IMR-90 (cell line): ENCODE measurements at regions not wholly inside any gene's neighbourhood (a gene's known extent, or its start where the extent isn't known, plus 50 kb on each side); places are given as distances from the start of the nearest gene placed in this dataset.

Source experiments
- ATAC-seq: fragments of 200-7000 bp; cut with Tn5 transposase; 2 replicates; pipeline ENCODE4 v1.9.1; 2020; ENCODE audit warnings: low read depth, mild to moderate bottlenecking, moderate library complexity
- BruUV-seq: library from RNA; stranded (reverse); fragments of 400-500 nt; replicated peaks from 2 replicates; lab custom pipeline; 2021; lab: Mats Ljungman, UMichigan
- CTCF ChIA-PET: fragments of 300-600 bp; formaldehyde crosslinking; extraction: SDS; loops from one replicate; lab custom pipeline; 2021; ENCODE audit warnings: antibody characterized with exemption; lab: Yijun Ruan, JAX
- POLR2A ChIA-PET: fragments of 300-600 bp; sonication (Branson Sonifier 250); formaldehyde crosslinking; loops from one replicate; lab custom pipeline; 2022; ENCODE audit warnings: antibody characterized with exemption; ENCODE audit not compliant: unreplicated experiment; lab: Charles Lee
- DNase-seq: peaks from one replicate; pipeline ENCODE4 v3.0.0; 2013
- H2AFZ ChIP-seq: replicated peaks from 2 replicates; pipeline ENCODE3; 2013; ENCODE audit warnings: low read length, mild to moderate bottlenecking; ENCODE audit not compliant: poor library complexity
- H2AK5ac ChIP-seq: 2 replicates; pipeline ENCODE4 v1.6.1; 2013; ENCODE audit warnings: low read depth, low read length, inconsistent platforms
- H2AK9ac ChIP-seq: replicated peaks from 2 replicates; pipeline ENCODE3; 2013; ENCODE audit warnings: mild to moderate bottlenecking, low read depth, low read length, moderate library complexity; ENCODE audit not compliant: poor library complexity
- H2BK120ac ChIP-seq: 2 replicates; pipeline ENCODE4 v1.6.1; 2013; ENCODE audit warnings: low read depth, low read length, inconsistent platforms
- H2BK15ac ChIP-seq: 3 replicates; pipeline ENCODE4 v1.6.1; 2013; ENCODE audit warnings: low read depth, low read length, inconsistent platforms
- H2BK20ac ChIP-seq: 2 replicates; pipeline ENCODE4 v1.6.1; 2013; ENCODE audit warnings: low read depth, mild to moderate bottlenecking, inconsistent platforms, low read length, moderate library complexity
- H2BK5ac ChIP-seq: 2 replicates; pipeline ENCODE4 v1.6.1; 2013; ENCODE audit warnings: mild to moderate bottlenecking, low read depth, low read length, inconsistent platforms; ENCODE audit not compliant: poor library complexity, severe bottlenecking
- H3K14ac ChIP-seq: replicated peaks from 2 replicates; pipeline ENCODE4 v1.6.1; 2013; ENCODE audit warnings: low read depth, low read length, inconsistent platforms
- H3K18ac ChIP-seq: 2 replicates; pipeline ENCODE4 v1.6.1; 2013; ENCODE audit warnings: low read depth, low read length, control low read depth
- H3K23ac ChIP-seq: 2 replicates; pipeline ENCODE4 v1.6.1; 2013; ENCODE audit warnings: low read depth, low read length, inconsistent platforms
- H3K27ac ChIP-seq: 2 replicates; pipeline ENCODE4 v1.5.1; 2013; ENCODE audit warnings: mild to moderate bottlenecking, control low read depth, low read length; ENCODE audit not compliant: insufficient read depth
- H3K27me3 ChIP-seq: 2 replicates; pipeline ENCODE4 v1.6.1; 2013; ENCODE audit warnings: low read length; ENCODE audit not compliant: control insufficient read depth, insufficient read depth
- H3K36me3 ChIP-seq: 2 replicates; pipeline ENCODE4 v1.6.1; 2013; ENCODE audit warnings: low read length, mixed read lengths; ENCODE audit not compliant: control insufficient read depth, insufficient read depth
- H3K4ac ChIP-seq: 2 replicates; pipeline ENCODE4 v1.6.1; 2013; ENCODE audit warnings: low read depth, low read length, inconsistent platforms
- H3K4me1 ChIP-seq: 2 replicates; pipeline ENCODE4 v1.6.1; 2013; ENCODE audit warnings: low read length, mixed read lengths; ENCODE audit not compliant: control insufficient read depth, insufficient read depth
- H3K4me2 ChIP-seq: 2 replicates; pipeline ENCODE4 v1.6.1; 2013; ENCODE audit warnings: low read depth, mild to moderate bottlenecking, control low read depth, low read length, moderate library complexity
- H3K4me3 ChIP-seq: 2 replicates; pipeline ENCODE4 v1.5.1; 2013; ENCODE audit warnings: low read depth, mild to moderate bottlenecking, control low read depth, low read length, moderate library complexity; ENCODE audit not compliant: insufficient read depth
- H3K56ac ChIP-seq: 2 replicates; pipeline ENCODE4 v1.6.1; 2013; ENCODE audit warnings: low read length, inconsistent platforms; ENCODE audit not compliant: insufficient read depth; ENCODE audit errors: extremely low read depth
- H3K79me1 ChIP-seq, 2 experiments: 2 replicates each; pipeline ENCODE4 v1.6.1; 2013; ENCODE audit warnings: low read length in 2 of 2, inconsistent platforms in 1 of 2, low read depth in 1 of 2
- H3K9ac ChIP-seq: 2 replicates; pipeline ENCODE4 v1.6.1; 2013; ENCODE audit warnings: low read depth, low read length, control low read depth
- H3K9me1 ChIP-seq: 2 replicates; pipeline ENCODE4 v1.6.1; 2013; ENCODE audit warnings: low read length, inconsistent platforms; ENCODE audit not compliant: insufficient read depth
- H3K9me3 ChIP-seq: 2 replicates; pipeline ENCODE4 v1.6.1; 2013; ENCODE audit warnings: low read length; ENCODE audit not compliant: control insufficient read depth, insufficient read depth
- H4K20me1 ChIP-seq: 2 replicates; pipeline ENCODE4 v1.6.1; 2013; ENCODE audit warnings: low read length, inconsistent platforms; ENCODE audit not compliant: insufficient read depth
- H4K5ac ChIP-seq: 2 replicates; pipeline ENCODE4 v1.6.1; 2013; ENCODE audit warnings: mild to moderate bottlenecking, low read depth, low read length, control low read depth
- H4K8ac ChIP-seq, 2 experiments: 2 replicates each; pipeline ENCODE4 v1.6.1; 2013; ENCODE audit warnings: low read depth in 2 of 2, low read length in 2 of 2, control low read depth in 1 of 2, inconsistent platforms in 1 of 2
- H4K91ac ChIP-seq: 2 replicates; pipeline ENCODE4 v1.6.1; 2013; ENCODE audit warnings: low read depth, low read length, inconsistent platforms; ENCODE audit not compliant: insufficient read depth
- BHLHE40 ChIP-seq: fragments of 150-350 bp; IDR thresholded peaks from 2 replicates; pipeline ENCODE4 v1.6.1; 2016; ENCODE audit warnings: mild to moderate bottlenecking, low read depth, low read length
- CEBPB ChIP-seq: IDR thresholded peaks from 2 replicates; pipeline ENCODE4 v1.6.1; 2012; ENCODE audit warnings: low read depth, low read length, improper control_type of control experiment
- CHD1 ChIP-seq: IDR thresholded peaks from 2 replicates; pipeline ENCODE4 v1.6.1; 2012; ENCODE audit warnings: low read depth, low read length, improper control_type of control experiment
- CTCF ChIP-seq: conservative IDR thresholded peaks from 2 replicates; pipeline ENCODE4 v1.5.1; 2012; ENCODE audit warnings: mild to moderate bottlenecking, low read depth, low read length, improper control_type of control experiment
- ELK1 ChIP-seq: fragments of 150-350 bp; IDR thresholded peaks from 2 replicates; pipeline ENCODE4 v1.6.1; 2016; ENCODE audit warnings: low read depth, mild to moderate bottlenecking, low read length, moderate library complexity, borderline replicate concordance
- FOS ChIP-seq: fragments of 150-350 bp; IDR thresholded peaks from 2 replicates; pipeline ENCODE4 v1.6.1; 2016; ENCODE audit warnings: low read depth, low read length
- MAFK ChIP-seq: IDR thresholded peaks from 2 replicates; pipeline ENCODE4 v1.6.1; 2012; ENCODE audit warnings: low read depth, low read length, improper control_type of control experiment
- MXI1 ChIP-seq: IDR thresholded peaks from 2 replicates; pipeline ENCODE4 v1.6.1; 2012; ENCODE audit warnings: low read depth, mild to moderate bottlenecking, low read length, moderate library complexity, borderline replicate concordance
- NFE2L2 ChIP-seq: fragments of 150-350 bp; IDR thresholded peaks from 2 replicates; pipeline ENCODE4 v1.6.1; 2016; ENCODE audit warnings: low read depth, mild to moderate bottlenecking, low read length
- RAD21 ChIP-seq: IDR thresholded peaks from 2 replicates; pipeline ENCODE4 v1.6.1; 2012; ENCODE audit warnings: low read length, improper control_type of control experiment
- USF2 ChIP-seq: fragments of 150-350 bp; IDR thresholded peaks from 2 replicates; pipeline ENCODE4 v1.6.1; 2017; ENCODE audit warnings: mild to moderate bottlenecking, antibody characterized with exemption, low read length, low read depth
- WGBS, 2 experiments: methylation state at CpG; one replicate each; pipeline versions ENCODE4 v1.1.5 to v1.1.7; 2013; ENCODE audit warnings: missing lambda C conversion rate in 2 of 2; ENCODE audit not compliant: insufficient read length in 1 of 2; ENCODE audit errors: extremely low coverage in 2 of 2; 5-methylcytosine and 5-hydroxymethylcytosine counted together
- dilution Hi-C: fragments of 300-500 bp; cut with HindIII; formaldehyde crosslinking; loops from one replicate; pipeline ENCODE4 v1.14.3; 2018; ENCODE audit warnings: low sequenced_read_pairs; ENCODE audit not compliant: unreplicated experiment
- in situ Hi-C: fragments of 300-500 bp; cut with MboI; formaldehyde crosslinking; loops from 3 replicates; pipeline ENCODE4 v1.14.3; 2019; ENCODE audit warnings: low sequenced_read_pairs, inconsistent platforms, mixed read lengths
- intact Hi-C: fragments of 100-400 bp; cut with micrococcal nuclease; formaldehyde crosslinking; loops from 2 replicates; pipeline ENCODE4 v1.10.0; 2022

- TF ChIP-seq CHD1, result no peak
Observed at GRCh38 chr16:87076950-87077749, 240.0 kb downstream of the C16orf95 start (continued).

- Histone ChIP-seq H3K9ac (no peak overlapping the region), H4K91ac (no peak overlapping the region), H4K20me1 (no peaks in the 10 kb centered on the region), H3K27me3 (peaks cover 11% of the 10 kb centered on the region), H3K23ac (no peak overlapping the region), H3K56ac (no peak overlapping the region), H2AFZ (no peak overlapping the region), H3K18ac (no peak overlapping the region), H2BK5ac (no peak overlapping the region), H2AK5ac (no peak overlapping the region), H2BK120ac (no peak overlapping the region), H3K9me3 (peaks cover 17% of the 10 kb centered on the region), H2AK9ac (no peak overlapping the region), H2BK15ac (no peak overlapping the region), H3K36me3 (no peaks in the 10 kb centered on the region), H3K4me1 (no peaks in the 10 kb centered on the region), H3K9me1 (no peaks in the 10 kb centered on the region), H4K8ac (no peak overlapping the region), H3K27ac (no peak overlapping the region), H2BK20ac (no peak overlapping the region), H3K4me2 (no peak overlapping the region), H4K5ac (no peak overlapping the region), H3K14ac (no peak overlapping the region), H3K79me1 (no peaks in the 10 kb centered on the region), H3K4ac (no peak overlapping the region), H3K4me3 (no peak overlapping the region)
- ChIA-PET POLR2A (no interaction called here), CTCF (interaction anchor here (0.8 to 2.3 kb wide), 3 partner anchors 10 to 15 kb away, joined by 3 to 7 read pairs (median 3); no protein-coding TSS in a partner anchor)
- TF ChIP-seq RAD21 (no peak), NFE2L2 (no peak), ELK1 (no peak), MAFK (no peak), CTCF (no peak), USF2 (no peak), FOS (no peak), CEBPB (no peak), BHLHE40 (no peak), MXI1 (no peak)
- BruUV-seq, result no TSS peak
- ATAC-seq (no peak), DNase-seq (no peak)
- intact Hi-C loops (no loop called here), in situ Hi-C loops (loop anchor here (10.0 kb wide), 1 partner anchor 197 kb away; no protein-coding TSS in a partner anchor), dilution Hi-C loops (no loop called here)
- WGBS, 2 experiments, result no CpG with 5 or more reads among the region's 5 CpGs
Observed at GRCh38 chr16:87077750-87078127, 239.5 kb downstream of the C16orf95 start.
